SK-N-SH (cell line): ENCODE measurements at regions not wholly inside any gene's neighbourhood (a gene's known extent, or its start where the extent isn't known, plus 50 kb on each side); places are given as distances from the start of the nearest gene placed in this dataset.

Source experiments
- GABPA ChIP-seq: IDR thresholded peaks from 2 replicates; pipeline ENCODE4 v1.4.0; 2012; ENCODE audit warnings: low read depth, mild to moderate bottlenecking
- SMC3 ChIP-seq: IDR thresholded peaks from 2 replicates; pipeline ENCODE4 v1.6.1; 2012; ENCODE audit warnings: low read depth, low read length, improper control_type of control experiment
- TAF1 ChIP-seq: IDR thresholded peaks from 2 replicates; pipeline ENCODE4 v1.6.1; 2012; ENCODE audit warnings: low read depth, mild to moderate bottlenecking, low read length, moderate library complexity, borderline replicate concordance
- TEAD4 ChIP-seq: IDR thresholded peaks from 2 replicates; pipeline ENCODE4 v1.4.0; 2012; ENCODE audit warnings: mild to moderate bottlenecking, borderline replicate concordance; ENCODE audit not compliant: insufficient read depth
- TF ChIP-seq, protein P1 (sequence below): fragments of 200-600 bp; sonication (generic); IDR thresholded peaks from 2 replicates; pipeline ENCODE4 v1.6.1; 2017; ENCODE audit warnings: antibody characterized with exemption, mild to moderate bottlenecking, moderate library complexity
- TF ChIP-seq, protein P2 (sequence below): IDR thresholded peaks from 2 replicates; pipeline ENCODE4 v1.4.0; 2012; ENCODE audit warnings: low read depth, borderline replicate concordance
- TF ChIP-seq, protein P3 (sequence below): IDR thresholded peaks from 2 replicates; pipeline ENCODE4 v1.4.0; 2012; ENCODE audit warnings: low read depth, borderline replicate concordance

DNA sequence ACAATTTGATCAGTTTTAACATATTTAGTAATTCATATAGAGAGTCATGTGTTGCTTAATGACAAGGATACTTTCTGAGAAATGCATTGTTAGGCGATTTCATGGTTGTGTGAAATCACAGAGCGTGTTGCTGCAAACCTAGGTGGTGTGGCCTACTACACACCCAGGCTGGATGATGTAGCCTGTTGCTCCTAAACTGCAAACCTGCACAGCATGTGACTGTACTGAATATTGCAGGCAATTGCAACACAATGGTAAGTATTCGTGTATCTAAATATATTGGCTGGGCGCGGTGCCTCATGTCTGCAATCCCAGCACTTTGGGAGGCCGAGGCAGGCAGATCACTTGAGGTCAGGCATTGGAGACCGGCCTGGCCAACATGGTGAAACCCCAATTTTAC, 73.7 kb upstream of the BAIAP2L1 start:
- no peak for TF ChIP-seq SMC3
- TF ChIP-seq, protein P1, sequence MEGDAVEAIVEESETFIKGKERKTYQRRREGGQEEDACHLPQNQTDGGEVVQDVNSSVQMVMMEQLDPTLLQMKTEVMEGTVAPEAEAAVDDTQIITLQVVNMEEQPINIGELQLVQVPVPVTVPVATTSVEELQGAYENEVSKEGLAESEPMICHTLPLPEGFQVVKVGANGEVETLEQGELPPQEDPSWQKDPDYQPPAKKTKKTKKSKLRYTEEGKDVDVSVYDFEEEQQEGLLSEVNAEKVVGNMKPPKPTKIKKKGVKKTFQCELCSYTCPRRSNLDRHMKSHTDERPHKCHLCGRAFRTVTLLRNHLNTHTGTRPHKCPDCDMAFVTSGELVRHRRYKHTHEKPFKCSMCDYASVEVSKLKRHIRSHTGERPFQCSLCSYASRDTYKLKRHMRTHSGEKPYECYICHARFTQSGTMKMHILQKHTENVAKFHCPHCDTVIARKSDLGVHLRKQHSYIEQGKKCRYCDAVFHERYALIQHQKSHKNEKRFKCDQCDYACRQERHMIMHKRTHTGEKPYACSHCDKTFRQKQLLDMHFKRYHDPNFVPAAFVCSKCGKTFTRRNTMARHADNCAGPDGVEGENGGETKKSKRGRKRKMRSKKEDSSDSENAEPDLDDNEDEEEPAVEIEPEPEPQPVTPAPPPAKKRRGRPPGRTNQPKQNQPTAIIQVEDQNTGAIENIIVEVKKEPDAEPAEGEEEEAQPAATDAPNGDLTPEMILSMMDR, result no peak
- no peak for TF ChIP-seq TAF1
- TF ChIP-seq, protein P2, sequence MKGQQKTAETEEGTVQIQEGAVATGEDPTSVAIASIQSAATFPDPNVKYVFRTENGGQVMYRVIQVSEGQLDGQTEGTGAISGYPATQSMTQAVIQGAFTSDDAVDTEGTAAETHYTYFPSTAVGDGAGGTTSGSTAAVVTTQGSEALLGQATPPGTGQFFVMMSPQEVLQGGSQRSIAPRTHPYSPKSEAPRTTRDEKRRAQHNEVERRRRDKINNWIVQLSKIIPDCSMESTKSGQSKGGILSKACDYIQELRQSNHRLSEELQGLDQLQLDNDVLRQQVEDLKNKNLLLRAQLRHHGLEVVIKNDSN, result no peak
- TF ChIP-seq GABPA, result no peak
- TF ChIP-seq, protein P3, sequence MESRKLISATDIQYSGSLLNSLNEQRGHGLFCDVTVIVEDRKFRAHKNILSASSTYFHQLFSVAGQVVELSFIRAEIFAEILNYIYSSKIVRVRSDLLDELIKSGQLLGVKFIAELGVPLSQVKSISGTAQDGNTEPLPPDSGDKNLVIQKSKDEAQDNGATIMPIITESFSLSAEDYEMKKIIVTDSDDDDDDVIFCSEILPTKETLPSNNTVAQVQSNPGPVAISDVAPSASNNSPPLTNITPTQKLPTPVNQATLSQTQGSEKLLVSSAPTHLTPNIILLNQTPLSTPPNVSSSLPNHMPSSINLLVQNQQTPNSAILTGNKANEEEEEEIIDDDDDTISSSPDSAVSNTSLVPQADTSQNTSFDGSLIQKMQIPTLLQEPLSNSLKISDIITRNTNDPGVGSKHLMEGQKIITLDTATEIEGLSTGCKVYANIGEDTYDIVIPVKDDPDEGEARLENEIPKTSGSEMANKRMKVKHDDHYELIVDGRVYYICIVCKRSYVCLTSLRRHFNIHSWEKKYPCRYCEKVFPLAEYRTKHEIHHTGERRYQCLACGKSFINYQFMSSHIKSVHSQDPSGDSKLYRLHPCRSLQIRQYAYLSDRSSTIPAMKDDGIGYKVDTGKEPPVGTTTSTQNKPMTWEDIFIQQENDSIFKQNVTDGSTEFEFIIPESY, result no peak
- TF ChIP-seq TEAD4, result no peak
